ENCODE measurements at regions not wholly inside any gene's neighbourhood (a gene's known extent, or its start where the extent isn't known, plus 50 kb on each side); places are given as distances from the start of the nearest gene placed in this dataset.

- TF ChIP-seq FOS (IDR thresholded peaks at IDR 0.05; ENCODE audit: borderline replicate concordance, insufficient read depth, low read length) (no peak), POLR2A (IDR thresholded peaks at IDR 0.05; ENCODE audit: low read depth, low read length) (no peak), MAX (IDR thresholded peaks at IDR 0.05; ENCODE audit: insufficient read depth, insufficient read length) (no peak), POLR2AphosphoS5 (IDR thresholded peaks at IDR 0.05; ENCODE audit: insufficient read depth, low read depth, low read length) (no peak), JUN (IDR thresholded peaks at IDR 0.05; ENCODE audit: borderline replicate concordance, insufficient read depth, insufficient read length, low read depth) (no peak), EZH2 (IDR thresholded peaks at IDR 0.05; ENCODE audit: borderline replicate concordance, low read depth, low read length, severe bottlenecking) (no peak), GATA2 (IDR thresholded peaks at IDR 0.05; ENCODE audit: insufficient read depth, insufficient read length, low read depth, low read length) (no peak), MYC (IDR thresholded peaks at IDR 0.05; ENCODE audit: low read depth, low read length) (no peak)
- TF ChIP-seq, protein P1, sequence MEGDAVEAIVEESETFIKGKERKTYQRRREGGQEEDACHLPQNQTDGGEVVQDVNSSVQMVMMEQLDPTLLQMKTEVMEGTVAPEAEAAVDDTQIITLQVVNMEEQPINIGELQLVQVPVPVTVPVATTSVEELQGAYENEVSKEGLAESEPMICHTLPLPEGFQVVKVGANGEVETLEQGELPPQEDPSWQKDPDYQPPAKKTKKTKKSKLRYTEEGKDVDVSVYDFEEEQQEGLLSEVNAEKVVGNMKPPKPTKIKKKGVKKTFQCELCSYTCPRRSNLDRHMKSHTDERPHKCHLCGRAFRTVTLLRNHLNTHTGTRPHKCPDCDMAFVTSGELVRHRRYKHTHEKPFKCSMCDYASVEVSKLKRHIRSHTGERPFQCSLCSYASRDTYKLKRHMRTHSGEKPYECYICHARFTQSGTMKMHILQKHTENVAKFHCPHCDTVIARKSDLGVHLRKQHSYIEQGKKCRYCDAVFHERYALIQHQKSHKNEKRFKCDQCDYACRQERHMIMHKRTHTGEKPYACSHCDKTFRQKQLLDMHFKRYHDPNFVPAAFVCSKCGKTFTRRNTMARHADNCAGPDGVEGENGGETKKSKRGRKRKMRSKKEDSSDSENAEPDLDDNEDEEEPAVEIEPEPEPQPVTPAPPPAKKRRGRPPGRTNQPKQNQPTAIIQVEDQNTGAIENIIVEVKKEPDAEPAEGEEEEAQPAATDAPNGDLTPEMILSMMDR (IDR thresholded peaks at IDR 0.05; ENCODE audit: extremely low read depth in 1 of 2, insufficient read depth in 1 of 2, low read depth in 1 of 2, low read length in 2 of 2): no peak
Measured at GRCh38 chr6:22980446-22980845, 411.1 kb downstream of the HDGFL1 start.
